H1 (cell line): ENCODE measurements at regions not wholly inside any gene's neighbourhood (a gene's known extent, or its start where the extent isn't known, plus 50 kb on each side); places are given as distances from the start of the nearest gene placed in this dataset.

ENCODE experiments used
- ASH2L ChIP-seq: fragments of 200-600, 300-600 bp; sonication (generic); IDR thresholded peaks from one replicate; pipeline ENCODE4 v1.7.1; 2017; ENCODE audit warnings: low read length
- BRCA1 ChIP-seq: IDR thresholded peaks from 2 replicates; pipeline ENCODE4 v1.6.1; 2012; ENCODE audit warnings: low read depth, low read length, improper control_type of control experiment
- CBX8 ChIP-seq: fragments of 300-800, 300-1000 bp; sonication (generic); IDR thresholded peaks from 2 replicates; pipeline ENCODE4 v1.7.1; 2016; ENCODE audit warnings: low read depth, low read length, borderline replicate concordance
- CTBP2 ChIP-seq: IDR thresholded peaks from 2 replicates; pipeline ENCODE4 v1.7.0; 2011; ENCODE audit warnings: borderline replicate concordance, mild to moderate bottlenecking, moderate library complexity, mixed read lengths, low read length; ENCODE audit not compliant: insufficient read depth, insufficient read length
- EZH2 ChIP-seq: fragments of 200-600 bp; sonication (generic); IDR thresholded peaks from 2 replicates; pipeline ENCODE4 v1.7.1; 2012; ENCODE audit warnings: low read depth, mild to moderate bottlenecking, moderate library complexity, low read length, inconsistent platforms; ENCODE audit not compliant: severe bottlenecking
- HDAC2 ChIP-seq, 2 experiments: fragments of 300-600 bp in 1 of 2; sonication (generic) in 1 of 2; IDR thresholded peaks; 2 replicates each; pipeline ENCODE4 v1.6.1; 2011 to 2012; ENCODE audit warnings: low read depth in 2 of 2, low read length in 2 of 2, mild to moderate bottlenecking in 2 of 2, moderate library complexity in 2 of 2, borderline replicate concordance in 1 of 2, inconsistent platforms in 1 of 2
- NANOG ChIP-seq: IDR thresholded peaks from 2 replicates; pipeline ENCODE4 v1.6.1; 2011; ENCODE audit warnings: low read length, low read depth, mild to moderate bottlenecking, inconsistent platforms; ENCODE audit not compliant: insufficient read depth, poor library complexity, severe bottlenecking
- RBBP5 ChIP-seq: IDR thresholded peaks from 2 replicates; pipeline ENCODE4 v1.7.1; 2012; ENCODE audit warnings: low read depth, mild to moderate bottlenecking, inconsistent platforms, low read length, moderate library complexity, borderline replicate concordance
- SRF ChIP-seq: IDR thresholded peaks from 2 replicates; pipeline ENCODE4 v1.6.1; 2011; ENCODE audit warnings: mild to moderate bottlenecking, low read depth, low read length, moderate library complexity
- TAF7 ChIP-seq: optimal IDR thresholded peaks from 2 replicates; pipeline ENCODE3; 2011; ENCODE audit warnings: low read depth, mild to moderate bottlenecking, inconsistent platforms, low read length, moderate library complexity, borderline replicate concordance
- TBP ChIP-seq: IDR thresholded peaks from 2 replicates; pipeline ENCODE4 v1.6.1; 2011; ENCODE audit warnings: low read depth, low read length, improper control_type of control experiment

DNA sequence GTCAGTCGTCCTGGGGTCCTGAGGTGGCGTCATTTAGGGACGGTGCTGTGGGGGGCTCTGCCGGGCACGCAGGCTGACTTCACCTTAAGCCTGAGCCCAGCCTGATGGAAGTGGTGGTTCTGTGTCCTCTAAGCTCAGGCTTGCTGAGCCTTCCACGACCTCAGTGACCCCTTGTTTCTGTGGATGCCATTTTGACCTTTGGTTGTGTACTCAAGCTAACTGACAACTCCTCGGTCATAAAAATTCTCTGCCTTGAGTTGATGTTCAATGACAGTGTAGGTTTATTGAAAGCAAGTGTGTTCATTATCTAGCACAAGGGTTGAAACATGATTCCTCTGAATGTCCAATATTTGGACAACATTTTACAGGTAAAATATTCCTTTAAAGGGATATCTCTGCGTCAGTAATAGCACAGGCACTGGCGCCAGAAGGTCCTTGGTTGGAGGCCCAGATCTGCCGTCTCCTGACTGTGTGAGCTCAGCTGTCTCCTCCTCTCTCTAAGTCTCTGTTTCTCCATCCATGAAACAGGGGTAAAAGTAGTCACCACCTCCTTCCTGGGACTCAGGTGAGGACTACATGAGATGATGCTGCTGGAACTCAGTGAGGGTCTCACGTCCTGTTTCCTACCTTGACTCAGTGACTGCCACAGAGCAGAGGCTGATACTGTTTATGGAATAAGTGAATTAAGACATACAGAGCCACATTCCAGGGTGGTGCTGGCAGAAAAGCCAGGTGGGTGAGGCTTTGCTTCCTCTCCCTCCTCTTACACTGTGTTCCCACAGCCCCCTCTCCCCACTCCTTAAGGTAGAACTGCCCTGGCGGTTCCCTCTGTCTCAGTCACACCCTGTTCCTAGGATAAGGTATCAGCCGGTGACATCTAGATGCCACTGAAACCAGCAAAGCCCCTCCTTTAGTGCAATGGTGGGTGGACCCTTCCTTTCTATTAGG, 75.7 kb downstream of the IRF8 start (continued):
- TF ChIP-seq SRF (no peak), CTBP2 (no peak), TBP (no peak), RBBP5 (no peak), NANOG (no peak), BRCA1 (no peak), ASH2L (no peak), HDAC2 (IDR thresholded peaks at IDR 0.05; ENCODE audit: borderline replicate concordance in 1 of 2, low read depth in 2 of 2, low read length in 2 of 2) (no peak), TAF7 (no peak), EZH2 (no peak), CBX8 (no peak)
